GM23248 (cell line): ENCODE measurements at regions not wholly inside any gene's neighbourhood (a gene's known extent, or its start where the extent isn't known, plus 50 kb on each side); places are given as distances from the start of the nearest gene placed in this dataset.

ENCODE experiments used
- DNase-seq: peaks from one replicate; pipeline ENCODE4 v3.0.0-alpha.2; 2015
- H2AFZ ChIP-seq: fragments of 200-600 bp; sonication (generic); 2 replicates; pipeline ENCODE4 v1.6.1; 2016; ENCODE audit warnings: antibody characterized with exemption
- H3F3A ChIP-seq: fragments of 200-600 bp; sonication (generic); 2 replicates; pipeline ENCODE4 v1.6.1; 2016; ENCODE audit warnings: mild to moderate bottlenecking, antibody characterized with exemption, mixed run types; ENCODE audit not compliant: insufficient read depth
- H3K27ac ChIP-seq: fragments of 200-600 bp; sonication (generic); 2 replicates; pipeline ENCODE4 v1.5.1; 2016; ENCODE audit warnings: mild to moderate bottlenecking
- H3K27me3 ChIP-seq: fragments of 200-600 bp; sonication (generic); replicated peaks from 2 replicates; pipeline ENCODE4 v1.6.1; 2016; ENCODE audit warnings: mild to moderate bottlenecking; ENCODE audit not compliant: insufficient read depth
- H3K36me3 ChIP-seq: fragments of 200-600 bp; sonication (generic); 2 replicates; pipeline ENCODE4 v1.6.1; 2016; ENCODE audit warnings: low read depth, mild to moderate bottlenecking
- H3K4me1 ChIP-seq: fragments of 200-600 bp; sonication (generic); 2 replicates; pipeline ENCODE4 v1.6.1; 2016; ENCODE audit warnings: mild to moderate bottlenecking; ENCODE audit not compliant: insufficient read depth
- H3K4me2 ChIP-seq: fragments of 200-600 bp; sonication (generic); one replicate; pipeline ENCODE4 v1.6.1; 2016; ENCODE audit warnings: mild to moderate bottlenecking; ENCODE audit not compliant: unreplicated experiment
- H3K4me3 ChIP-seq: fragments of 200-600 bp; sonication (generic); 2 replicates; pipeline ENCODE4 v1.5.1; 2016; ENCODE audit warnings: mild to moderate bottlenecking
- H3K79me2 ChIP-seq: fragments of 200-600 bp; sonication (generic); 2 replicates; pipeline ENCODE4 v1.6.1; 2016; ENCODE audit warnings: mild to moderate bottlenecking; ENCODE audit not compliant: insufficient read depth
- H3K9ac ChIP-seq: fragments of 200-600 bp; sonication (generic); 2 replicates; pipeline ENCODE4 v1.6.1; 2016; ENCODE audit warnings: mild to moderate bottlenecking
- H3K9me2 ChIP-seq: fragments of 200-600 bp; sonication (generic); 2 replicates; pipeline ENCODE4 v1.6.1; 2016; ENCODE audit warnings: mixed run types, mild to moderate bottlenecking, moderate library complexity; ENCODE audit not compliant: insufficient read depth
- H3K9me3 ChIP-seq: fragments of 200-600 bp; sonication (generic); one replicate; pipeline ENCODE4 v1.6.1; 2017; ENCODE audit warnings: low read depth
- H4K20me1 ChIP-seq: fragments of 200-600 bp; sonication (generic); 2 replicates; pipeline ENCODE4 v1.6.0; 2016; ENCODE audit not compliant: insufficient read depth
- EZH2 ChIP-seq: fragments of 200-600 bp; sonication (generic); IDR thresholded peaks from 2 replicates; pipeline ENCODE4 v1.6.1; 2018; ENCODE audit warnings: antibody characterized with exemption, mild to moderate bottlenecking; ENCODE audit not compliant: insufficient read depth, poor library complexity, severe bottlenecking
- EZH2phosphoT487 ChIP-seq: fragments of 200-600 bp; sonication (generic); IDR thresholded peaks from 2 replicates; pipeline ENCODE4 v1.6.1; 2018; ENCODE audit warnings: antibody characterized with exemption, moderate library complexity, mild to moderate bottlenecking, low read depth; ENCODE audit not compliant: insufficient read depth
- WGBS, 2 experiments: methylation state at CpG; one replicate each; pipeline ENCODE4 v1.1.6; 2015 to 2017; ENCODE audit warnings: low lambda C conversion rate in 2 of 2, low coverage in 1 of 2; ENCODE audit errors: missing lambda C conversion rate in 2 of 2; 5-methylcytosine and 5-hydroxymethylcytosine counted together
- in situ Hi-C: fragments of 300-500 bp; cut with MboI; formaldehyde crosslinking; loops from 2 replicates; pipeline ENCODE4 v1.15.0; 2020

- no peaks in the 10 kb centered on the region for H3K36me3 ChIP-seq
- H3K4me1 ChIP-seq = no peaks in the 10 kb centered on the region
- peak; percentile 62 for DNase-seq
- no peak overlapping the region for H3K9ac ChIP-seq
- no peaks in the 10 kb centered on the region for H3F3A ChIP-seq
- in situ Hi-C loops = no loop called here
- no peak for TF ChIP-seq EZH2phosphoT487
- H3K4me2 ChIP-seq = no peak overlapping the region
- no peaks in the 10 kb centered on the region for H3K9me2 ChIP-seq
- no peaks in the 10 kb centered on the region for H4K20me1 ChIP-seq
- no peaks in the 10 kb centered on the region for H3K9me3 ChIP-seq
- H3K27ac ChIP-seq = no peak overlapping the region
- no peak overlapping the region for H3K4me3 ChIP-seq
- 57 to 58% methylated on average over 8 of the region's 8 CpGs for WGBS, 2 experiments
- peaks cover 51% of the 10 kb centered on the region; the same call in 1 of the 2 replicates for H3K27me3 ChIP-seq
- no peak overlapping the region for H2AFZ ChIP-seq
- no peaks in the 10 kb centered on the region for H3K79me2 ChIP-seq
Observed at GRCh38 chr3:193805448-193805847, 212.4 kb downstream of the OPA1 start.

DNA sequence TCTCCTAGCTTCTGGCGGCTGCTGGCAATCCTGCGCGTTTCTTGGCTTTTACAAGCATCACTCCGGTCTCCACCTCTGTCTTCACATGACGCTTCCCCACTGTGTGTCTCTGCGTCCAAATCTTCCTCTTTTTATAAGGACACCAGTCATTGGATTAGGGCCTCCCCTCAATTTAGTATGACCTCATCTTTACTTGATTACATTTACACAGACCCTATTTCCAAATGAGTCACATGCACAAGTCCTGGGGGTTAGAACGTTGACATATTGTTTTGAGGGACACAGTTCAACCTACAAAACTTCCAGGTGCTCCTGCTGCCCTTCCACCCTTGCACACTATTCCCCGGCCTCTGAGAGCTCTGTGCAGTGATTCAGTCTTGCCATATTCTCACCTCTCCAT is 215.3 kb downstream of the OPA1 start:
- WGBS, 2 experiments = 80 to 85% methylated on average over 8 of the region's 8 CpGs
- no peak overlapping the region for H3K4me2 ChIP-seq
- no peak for TF ChIP-seq EZH2phosphoT487
- TF ChIP-seq EZH2 = no peak
- no peaks in the 10 kb centered on the region for H4K20me1 ChIP-seq
- H3K27ac ChIP-seq = no peak overlapping the region
- DNase-seq = no peak
- H3K36me3 ChIP-seq = no peaks in the 10 kb centered on the region
- H2AFZ ChIP-seq = no peak overlapping the region
- in situ Hi-C loops = no loop called here
- no peaks in the 10 kb centered on the region for H3K9me3 ChIP-seq
- no peaks in the 10 kb centered on the region for H3K79me2 ChIP-seq
- H3K9me2 ChIP-seq = no peaks in the 10 kb centered on the region
- H3K4me1 ChIP-seq = no peaks in the 10 kb centered on the region
- no peaks in the 10 kb centered on the region for H3F3A ChIP-seq
- no peak overlapping the region for H3K9ac ChIP-seq
- H3K4me3 ChIP-seq = no peak overlapping the region
- H3K27me3 ChIP-seq = peaks cover 51% of the 10 kb centered on the region

GRCh38 chr3:193809106-193809505 is 216.1 kb downstream of the OPA1 start:
- Histone ChIP-seq H3K79me2 (no peaks in the 10 kb centered on the region), H3K4me3 (no peak overlapping the region), H3F3A (no peaks in the 10 kb centered on the region), H3K4me1 (no peaks in the 10 kb centered on the region), H3K4me2 (no peak overlapping the region), H3K9me3 (no peaks in the 10 kb centered on the region), H4K20me1 (no peaks in the 10 kb centered on the region), H3K9ac (no peak overlapping the region), H2AFZ (no peak overlapping the region), H3K36me3 (no peaks in the 10 kb centered on the region), H3K9me2 (no peaks in the 10 kb centered on the region), H3K27me3 (peaks cover 48% of the 10 kb centered on the region), H3K27ac (no peak overlapping the region)
- TF ChIP-seq EZH2phosphoT487 = no peak
- TF ChIP-seq EZH2 = no peak
- no peak for DNase-seq
- in situ Hi-C loops = no loop called here
- 38 to 40% methylated on average over 2 of the region's 2 CpGs for WGBS, 2 experiments

- Histone ChIP-seq H3K27ac (no peak overlapping the region), H2AFZ (no peak overlapping the region), H4K20me1 (no peaks in the 10 kb centered on the region), H3K4me3 (no peak overlapping the region), H3K9me2 (no peaks in the 10 kb centered on the region), H3K4me1 (no peaks in the 10 kb centered on the region), H3F3A (no peaks in the 10 kb centered on the region), H3K9me3 (no peaks in the 10 kb centered on the region), H3K79me2 (no peaks in the 10 kb centered on the region), H3K9ac (no peak overlapping the region), H3K27me3 (peaks cover 39% of the 10 kb centered on the region), H3K36me3 (no peaks in the 10 kb centered on the region), H3K4me2 (no peak overlapping the region)
- WGBS, 2 experiments = 58 to 64% methylated on average over 5 of the region's 5 CpGs
- in situ Hi-C loops = no loop called here
- TF ChIP-seq EZH2phosphoT487 = no peak
- TF ChIP-seq EZH2 = no peak
- DNase-seq = no peak
Observed at GRCh38 chr3:193812078-193812725, 219.2 kb downstream of the OPA1 start.
